ENCODE measurements at regions not wholly inside any gene's neighbourhood (a gene's known extent, or its start where the extent isn't known, plus 50 kb on each side); places are given as distances from the start of the nearest gene placed in this dataset.
A peak's percentile ranks its signal among the peaks of the same experiment; 100 is the strongest.
"Not testable (repeated sequence)": the region's sequence is repeated elsewhere in the genome, so short reads cannot be mapped to it uniquely, and the experiment has no call there.

DNA sequence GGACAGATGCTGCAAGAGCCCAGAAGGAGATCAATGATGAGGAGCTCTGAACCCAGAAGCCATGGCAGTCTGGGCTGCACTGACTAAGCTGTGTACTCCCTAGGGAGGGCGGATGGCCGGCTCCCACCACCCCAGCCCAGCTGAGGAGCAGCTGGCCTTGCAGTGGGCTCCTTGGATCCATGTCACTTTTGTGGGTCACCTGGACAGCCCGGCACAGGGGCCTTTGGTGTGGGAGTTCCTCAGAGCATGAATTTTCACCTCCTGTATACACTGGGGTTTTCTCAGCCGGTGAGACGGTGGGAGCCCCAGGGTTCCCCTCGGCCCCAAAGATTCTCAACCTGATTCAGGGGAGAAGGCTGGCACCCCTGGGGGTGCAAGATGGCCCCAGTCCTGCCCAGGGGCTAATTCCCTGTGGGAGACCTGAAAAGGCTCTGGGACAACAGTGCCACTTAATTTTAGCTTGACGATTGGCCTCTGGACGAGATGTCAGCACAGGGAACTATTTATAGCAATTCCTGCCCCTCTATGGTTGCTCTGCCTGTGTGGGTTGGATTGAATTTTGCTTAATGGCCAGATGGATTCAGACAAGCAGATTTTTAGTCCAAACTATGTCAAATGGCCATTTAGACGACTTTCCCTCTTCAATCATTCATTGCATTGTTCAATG lies 121.6 kb upstream of the PMEPA1 start:
- DNase-seq (ENCODE audit: low spot score), result no peak

DNA sequence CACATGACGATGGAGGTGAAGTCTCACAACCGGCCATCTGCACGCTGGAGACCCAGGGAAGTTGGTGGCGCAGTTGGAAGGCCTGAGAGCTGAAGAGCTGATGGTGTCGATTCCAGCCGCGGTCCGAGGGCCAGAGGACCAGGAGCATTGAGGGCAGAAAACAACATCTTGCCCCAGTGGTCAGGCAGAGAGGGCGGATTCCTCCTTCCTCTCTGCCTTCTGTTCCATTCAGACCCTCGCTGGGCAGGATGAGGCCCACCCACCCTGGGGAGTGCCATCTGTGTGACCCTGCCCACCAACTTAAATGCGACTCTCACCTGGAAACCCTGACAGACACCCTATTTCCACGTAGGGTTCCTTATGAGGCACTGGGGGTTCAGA lies 120.7 kb upstream of the PMEPA1 start:
- DNase-seq (ENCODE audit: low spot score), result no peak

DNA sequence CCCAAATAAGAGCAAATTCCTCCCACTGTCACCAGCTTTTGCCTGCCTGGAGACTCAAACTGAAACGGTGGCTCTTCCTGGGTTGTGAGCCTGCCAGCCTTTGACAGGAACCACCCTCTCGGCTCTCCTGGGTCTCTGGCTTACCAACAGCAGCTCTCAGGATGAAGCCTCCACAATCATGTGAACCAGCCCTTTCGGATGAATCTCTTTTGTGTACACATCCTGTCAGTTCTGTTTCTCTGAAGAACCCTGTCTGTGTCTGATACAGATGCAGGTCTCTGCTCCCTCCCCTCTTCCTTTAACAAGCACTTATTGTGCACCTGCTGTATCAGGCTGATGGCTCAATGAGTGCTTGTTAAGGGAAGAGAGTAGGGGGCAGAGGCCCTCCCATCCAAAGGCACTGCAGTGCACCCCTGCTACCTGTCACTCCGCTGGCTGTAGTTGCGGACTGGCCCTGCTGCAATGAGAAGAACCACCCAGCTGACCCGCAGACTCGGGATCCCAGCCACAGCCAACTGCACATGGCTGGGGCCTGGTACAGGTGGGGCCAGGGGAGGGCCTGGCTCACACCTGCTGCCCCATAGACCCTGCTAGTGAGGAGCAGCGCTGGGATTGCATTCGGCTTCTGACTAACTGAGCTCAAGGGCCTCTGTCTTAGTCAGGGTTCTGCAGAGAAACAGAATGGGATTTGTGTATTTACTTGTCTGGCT lies 120.1 kb upstream of the PMEPA1 start:
- no peak for DNase-seq (ENCODE audit: low spot score)

DNA sequence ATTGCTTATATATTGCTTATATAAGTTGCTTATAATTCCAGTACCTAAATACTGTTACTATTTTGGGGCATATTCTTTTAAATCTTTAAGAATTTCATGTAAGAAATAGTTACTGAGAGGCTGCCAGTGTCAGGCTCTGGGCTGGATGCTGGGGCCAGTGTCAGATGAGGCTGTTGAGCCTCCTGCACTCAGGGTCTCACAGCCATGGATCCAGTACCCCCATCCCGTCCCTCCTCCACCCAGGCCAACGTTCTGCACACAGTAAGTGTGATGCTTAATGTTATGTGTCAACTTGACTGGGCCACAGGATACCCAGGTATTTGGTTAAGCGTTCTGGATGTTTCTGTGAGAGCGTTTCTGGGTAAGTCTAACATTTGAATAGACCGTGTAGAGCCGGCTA lies 119.5 kb upstream of the PMEPA1 start:
- no peak for DNase-seq (ENCODE audit: low spot score)

DNA sequence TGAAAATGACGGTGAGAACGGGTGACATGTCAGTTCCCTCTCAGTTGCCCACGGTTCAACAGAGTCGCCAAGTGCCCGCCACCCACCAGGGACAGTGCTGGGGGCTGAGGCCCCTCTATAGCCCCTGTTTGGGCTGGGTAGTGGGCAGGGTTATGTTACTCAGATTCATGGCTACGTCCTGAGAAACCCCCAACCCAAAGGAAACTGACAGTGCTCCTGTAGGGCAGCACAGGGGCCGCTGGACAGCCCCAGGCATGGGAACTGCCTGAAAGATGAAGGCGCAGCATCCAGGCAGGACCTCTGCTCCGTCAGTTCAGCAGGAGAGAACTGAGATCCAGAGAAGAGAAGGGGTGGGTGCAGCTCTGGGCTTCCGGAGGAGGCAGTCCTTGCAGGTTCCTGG lies 118.9 kb upstream of the PMEPA1 start:
- no peak for DNase-seq (ENCODE audit: low spot score)

- no peak for DNase-seq (ENCODE audit: low spot score)
These were observed 117.0 kb upstream of the PMEPA1 start for GRCh38 chr20:57826666-57827287.

DNA sequence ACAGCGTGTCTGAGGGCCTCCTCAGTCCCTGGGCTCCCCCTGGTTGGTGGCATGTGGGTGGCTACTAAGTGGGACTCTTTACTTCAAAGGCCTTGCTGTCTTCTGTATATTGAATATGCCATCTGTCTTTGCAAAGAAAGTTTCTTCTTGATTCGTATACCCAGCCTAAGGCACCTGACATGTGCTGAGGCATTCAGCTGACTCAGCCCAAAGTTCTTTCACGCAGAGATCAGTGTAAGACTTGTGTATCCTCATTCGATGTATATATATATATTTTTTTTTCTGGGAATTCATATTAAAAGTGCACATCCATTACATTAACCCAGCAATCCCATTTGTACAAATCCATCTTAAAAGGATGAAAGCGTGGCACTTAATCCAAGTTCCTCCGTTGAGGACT lies 115.1 kb upstream of the PMEPA1 start:
- no peak for DNase-seq (ENCODE audit: low spot score)

DNA sequence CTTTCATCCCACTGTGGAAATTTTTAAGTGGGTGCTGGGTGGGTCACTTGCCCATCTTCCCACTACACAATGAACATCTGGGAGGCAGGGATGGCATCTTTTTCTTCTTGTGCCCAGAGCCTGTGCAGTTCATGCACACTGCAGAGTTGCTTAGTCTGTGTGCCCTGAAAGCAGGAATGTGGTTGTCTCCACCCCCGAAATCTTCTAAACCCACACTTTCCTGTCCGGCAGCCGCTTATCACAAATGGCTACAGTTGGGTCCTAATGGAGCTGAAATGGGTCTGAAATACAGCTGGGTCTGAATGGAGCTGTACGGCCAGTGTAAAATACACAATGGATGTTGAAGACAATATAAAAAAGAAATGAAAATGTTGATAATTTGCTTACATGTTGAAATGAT lies 112.1 kb upstream of the PMEPA1 start:
- no peak for DNase-seq (ENCODE audit: low spot score)

GRCh38 chr20:57819691-57820380 lies 110.0 kb upstream of the PMEPA1 start:
- DNase-seq (ENCODE audit: low spot score), result no peak

DNA sequence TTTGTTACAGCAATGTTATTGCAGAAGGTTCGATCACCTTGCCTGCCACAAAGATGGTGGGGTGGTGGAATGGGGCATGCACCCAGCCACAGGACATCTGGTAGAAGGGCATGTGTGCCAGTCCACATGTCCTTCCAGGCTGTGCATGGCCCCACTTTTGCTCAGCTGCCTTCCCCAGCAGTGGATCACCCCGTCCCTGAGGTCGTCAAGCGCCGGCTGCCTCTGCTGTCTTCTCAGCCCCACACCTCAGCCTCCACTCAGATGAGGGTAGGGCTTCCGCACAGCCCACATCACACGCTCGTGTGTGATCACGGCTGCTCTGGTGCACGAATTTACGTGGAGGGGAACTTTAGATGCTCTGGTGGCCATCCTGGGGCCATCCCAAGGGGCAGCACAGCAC lies 109.5 kb upstream of the PMEPA1 start:
- DNase-seq (ENCODE audit: low spot score), result no peak

- peak; percentile 13 for DNase-seq (ENCODE audit: low spot score)
These were observed 108.8 kb upstream of the PMEPA1 start for GRCh38 chr20:57818418-57819181.

DNA sequence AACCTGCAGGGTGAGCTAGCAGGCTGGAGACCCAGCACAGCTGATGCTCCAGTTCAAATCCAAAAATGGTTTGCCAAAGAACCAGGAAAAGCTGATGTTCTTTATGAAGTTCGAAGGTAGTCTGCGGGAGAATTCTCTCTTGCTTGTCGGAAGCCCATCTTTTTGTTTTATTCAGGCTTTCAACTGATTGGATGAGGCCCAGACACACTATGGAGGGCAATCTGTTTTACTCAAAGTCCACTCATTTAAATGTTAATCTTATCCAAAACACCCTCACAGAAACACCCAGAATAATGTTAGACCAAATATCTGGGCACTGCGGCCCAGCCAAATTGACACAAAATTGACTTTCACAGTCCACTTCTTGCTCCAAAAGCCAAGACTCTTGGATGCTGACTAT lies 105.6 kb upstream of the PMEPA1 start:
- DNase-seq (ENCODE audit: low spot score), result no peak

DNA sequence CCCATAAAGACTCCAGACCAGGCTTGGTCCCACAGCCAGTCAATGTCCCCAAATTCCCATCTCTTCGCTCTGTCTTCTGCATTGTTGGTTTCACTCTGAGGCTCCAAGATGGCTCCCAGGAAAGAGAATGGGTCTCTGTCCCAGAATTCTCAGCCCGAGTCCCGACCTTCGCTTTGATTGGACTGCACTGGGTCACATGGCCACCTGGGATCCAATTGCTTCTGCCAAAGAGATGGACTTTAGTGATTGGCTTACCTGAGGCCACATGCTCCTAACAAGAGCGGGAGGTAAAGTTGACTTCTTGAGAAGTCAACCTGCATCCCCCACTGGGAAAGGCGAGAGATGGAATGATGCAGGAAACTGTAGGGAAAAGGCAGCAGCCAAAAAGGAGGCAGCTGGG lies 104.7 kb upstream of the PMEPA1 start:
- DNase-seq (ENCODE audit: low spot score), result no peak

- no peak for DNase-seq (ENCODE audit: low spot score)
These were observed 103.9 kb upstream of the PMEPA1 start for GRCh38 chr20:57813509-57814269.

DNA sequence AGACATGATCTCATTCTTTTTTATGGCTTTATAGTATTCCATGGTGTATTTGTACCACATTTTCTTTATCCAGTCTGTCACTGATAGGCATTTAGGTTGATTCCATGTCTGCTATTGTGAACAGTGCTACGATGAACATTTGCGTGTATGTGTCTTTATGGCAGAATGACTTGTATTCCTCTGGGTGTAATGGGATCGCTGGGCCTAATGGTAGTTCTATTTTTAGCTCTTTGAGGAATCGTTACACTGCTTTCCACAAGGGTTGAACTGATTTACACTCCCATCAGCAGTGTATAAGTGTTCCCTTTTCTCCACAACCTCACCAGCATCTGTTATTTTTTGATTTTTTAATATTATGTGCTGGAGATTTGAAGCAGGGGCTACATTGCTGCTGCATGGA lies 102.8 kb upstream of the PMEPA1 start:
- not testable (repeated sequence) for DNase-seq (ENCODE audit: low spot score)

- DNase-seq (ENCODE audit: low spot score), result no peak
These were observed 101.7 kb upstream of the PMEPA1 start for GRCh38 chr20:57811374-57812020.

DNA sequence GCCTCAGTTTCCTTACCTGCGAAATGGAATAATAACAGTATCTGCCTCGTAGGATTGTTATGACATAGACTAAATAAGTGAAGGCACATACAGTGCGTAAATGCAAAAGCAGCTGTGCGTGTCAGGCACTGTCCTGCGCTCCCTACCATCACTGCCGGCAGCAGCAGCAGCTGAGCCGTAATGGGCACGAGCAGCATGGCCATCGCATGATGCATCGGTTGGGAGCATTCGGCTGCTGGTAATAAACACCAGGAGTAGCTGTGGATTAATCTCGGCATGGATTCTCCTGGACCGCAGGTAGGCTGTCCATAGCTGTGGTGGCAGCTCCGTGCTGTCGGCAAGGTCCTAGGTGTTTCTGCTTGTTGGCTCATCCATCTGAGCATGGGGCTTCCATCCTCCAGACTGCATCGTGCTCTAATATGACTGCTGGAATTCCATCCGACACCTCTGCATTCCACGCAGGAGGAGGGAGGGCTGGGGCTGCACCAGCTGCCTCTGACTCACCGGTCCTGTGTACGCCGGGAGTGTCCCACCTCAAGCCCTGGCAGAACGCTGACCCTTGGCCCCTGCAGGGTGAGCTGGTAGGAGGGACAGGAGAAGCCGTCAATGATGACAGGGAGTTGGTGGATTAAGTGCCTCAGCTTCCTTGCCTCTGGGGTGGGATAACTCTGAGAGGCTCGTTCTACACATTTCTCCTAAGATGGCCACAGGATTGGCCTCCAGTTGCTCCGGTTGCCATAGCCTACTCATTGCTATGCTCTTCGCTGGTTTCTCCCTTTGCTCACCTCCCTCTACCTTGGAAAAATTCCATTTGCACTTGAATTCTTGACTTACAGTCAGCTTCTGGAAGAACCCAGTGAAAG lies 100.9 kb upstream of the PMEPA1 start:
- peak; percentile 81 for DNase-seq (ENCODE audit: low spot score)

- no peak for DNase-seq (ENCODE audit: low spot score)
These were observed 99.9 kb upstream of the PMEPA1 start for GRCh38 chr20:57809661-57810172.

- no peak for DNase-seq (ENCODE audit: low spot score)
These were observed 99.3 kb upstream of the PMEPA1 start for GRCh38 chr20:57809149-57809548.
